GM18499 (cell line): ENCODE measurements at regions not wholly inside any gene's neighbourhood (a gene's known extent, or its start where the extent isn't known, plus 50 kb on each side); places are given as distances from the start of the nearest gene placed in this dataset.
A peak's percentile ranks its signal among the peaks of the same experiment; 100 is the strongest.

Experiments used
- ATAC-seq: cut with Tn5 transposase; IDR thresholded peaks from one replicate; pipeline ENCODE4 v1.9.1; 2021; ENCODE audit warnings: moderate number of reproducible peaks; ENCODE audit not compliant: insufficient read depth, unreplicated experiment

- ATAC-seq = no peak
These were observed 455.7 kb upstream of the PCDH7 start for GRCh38 chr4:30264465-30264864.

- no peak for ATAC-seq
These were observed 454.5 kb upstream of the PCDH7 start for GRCh38 chr4:30265716-30266115.

GRCh38 chr4:30268370-30268769 is 451.8 kb upstream of the PCDH7 start:
- ATAC-seq = no peak

- ATAC-seq = no peak
These were observed 450.3 kb upstream of the PCDH7 start for GRCh38 chr4:30269850-30270249.

GRCh38 chr4:30281986-30282385 is 438.2 kb upstream of the PCDH7 start:
- no peak for ATAC-seq

- ATAC-seq = no peak
These were observed 436.8 kb upstream of the PCDH7 start for GRCh38 chr4:30283336-30283735.

- ATAC-seq = no peak
These were observed 425.9 kb upstream of the PCDH7 start for GRCh38 chr4:30294295-30294694.

- ATAC-seq = no peak
These were observed 424.5 kb upstream of the PCDH7 start for GRCh38 chr4:30295652-30296051.

GRCh38 chr4:30314001-30314400 is 406.2 kb upstream of the PCDH7 start:
- no peak for ATAC-seq

- ATAC-seq = no peak
These were observed 389.1 kb upstream of the PCDH7 start for GRCh38 chr4:30330894-30331652.

GRCh38 chr4:30341731-30342130 is 378.4 kb upstream of the PCDH7 start:
- no peak for ATAC-seq

- no peak for ATAC-seq
These were observed 369.9 kb upstream of the PCDH7 start for GRCh38 chr4:30350288-30350687.

GRCh38 chr4:30354605-30355004 is 365.6 kb upstream of the PCDH7 start:
- ATAC-seq = no peak

GRCh38 chr4:30362436-30362835 is 357.7 kb upstream of the PCDH7 start:
- no peak for ATAC-seq

- ATAC-seq = no peak
These were observed 350.1 kb upstream of the PCDH7 start for GRCh38 chr4:30370105-30370504.

- ATAC-seq = peak; percentile 90
These were observed 339.7 kb upstream of the PCDH7 start for GRCh38 chr4:30380404-30380998.

GRCh38 chr4:30385650-30386049 is 334.5 kb upstream of the PCDH7 start:
- ATAC-seq = no peak

- ATAC-seq = no peak
These were observed 333.8 kb upstream of the PCDH7 start for GRCh38 chr4:30386266-30386895.

GRCh38 chr4:30395902-30396301 is 324.3 kb upstream of the PCDH7 start:
- ATAC-seq = no peak

- ATAC-seq = no peak
These were observed 323.2 kb upstream of the PCDH7 start for GRCh38 chr4:30396772-30397475.

GRCh38 chr4:30399476-30399875 is 320.7 kb upstream of the PCDH7 start:
- ATAC-seq = no peak
